Mesothelial cell of epicardium (in vitro differentiated cells): ENCODE measurements at regions not wholly inside any gene's neighbourhood (a gene's known extent, or its start where the extent isn't known, plus 50 kb on each side); places are given as distances from the start of the nearest gene placed in this dataset.

Experiments
- DNase-seq, 2 experiments: peaks; one replicate each; pipeline ENCODE4 v3.0.0; 2021; ENCODE audit warnings: low spot score in 2 of 2; ENCODE audit not compliant: unreplicated experiment in 2 of 2
- H3K27ac Mint-ChIP-seq: 2 replicates; pipeline ENCODE4 v1.8.0; 2021; ENCODE audit warnings: mixed read lengths
- H3K27me3 Mint-ChIP-seq: 2 replicates; pipeline ENCODE4 v1.8.0; 2021; ENCODE audit warnings: low read depth, mixed read lengths
- H3K36me3 Mint-ChIP-seq: 2 replicates; pipeline ENCODE4 v1.8.0; 2021; ENCODE audit warnings: mixed read lengths
- H3K4me1 Mint-ChIP-seq: 2 replicates; pipeline ENCODE4 v1.8.0; 2021; ENCODE audit warnings: mixed read lengths
- H3K4me3 Mint-ChIP-seq: 2 replicates; pipeline ENCODE4 v1.8.0; 2021; ENCODE audit warnings: mild to moderate bottlenecking, moderate library complexity, mixed read lengths
- H3K9me3 Mint-ChIP-seq: 2 replicates; pipeline ENCODE4 v1.8.0; 2021; ENCODE audit warnings: mixed read lengths
- CTCF ChIP-seq: fragments of 200-600 bp; sonication (generic); IDR thresholded peaks from one replicate; pipeline ENCODE4 v1.5.0; 2021; ENCODE audit warnings: antibody characterized with exemption; ENCODE audit not compliant: unreplicated experiment

GRCh38 chr16:85503679-85504231 is 109.4 kb upstream of the GSE1 start:
- no peaks in the 10 kb centered on the region for H3K9me3 Mint-ChIP-seq
- no peaks in the 10 kb centered on the region for H3K27me3 Mint-ChIP-seq
- no peak overlapping the region for H3K27ac Mint-ChIP-seq

GRCh38 chr16:85504242-85504641 is 108.9 kb upstream of the GSE1 start:
- no peak for DNase-seq
- H3K4me1 Mint-ChIP-seq = peaks cover 26% of the 10 kb centered on the region
- H3K27me3 Mint-ChIP-seq = no peaks in the 10 kb centered on the region
- no peaks in the 10 kb centered on the region for H3K9me3 Mint-ChIP-seq
- H3K4me3 Mint-ChIP-seq = no peak overlapping the region
- no peak overlapping the region for H3K27ac Mint-ChIP-seq
- peaks cover 2% of the 10 kb centered on the region for H3K36me3 Mint-ChIP-seq
- TF ChIP-seq CTCF = no peak

More at GRCh38 chr16:85503679-85504231, 109.4 kb upstream of the GSE1 start:
- peaks cover 21% of the 10 kb centered on the region for H3K4me1 Mint-ChIP-seq
- TF ChIP-seq CTCF = no peak
- DNase-seq = no peak
- peaks cover 5% of the 10 kb centered on the region for H3K36me3 Mint-ChIP-seq
- H3K4me3 Mint-ChIP-seq = no peak overlapping the region

GRCh38 chr16:85505794-85506634 is 107.1 kb upstream of the GSE1 start:
- Mint-ChIP-seq H3K27me3 (no peaks in the 10 kb centered on the region), H3K27ac (no peak overlapping the region)

GRCh38 chr16:85506635-85506911 is 106.5 kb upstream of the GSE1 start:
- Mint-ChIP-seq H3K27me3 (no peaks in the 10 kb centered on the region), H3K4me3 (no peak overlapping the region), H3K27ac (no peak overlapping the region), H3K36me3 (no peaks in the 10 kb centered on the region), H3K4me1 (peaks cover 33% of the 10 kb centered on the region), H3K9me3 (no peaks in the 10 kb centered on the region)
- no peak for TF ChIP-seq CTCF
- no peak for DNase-seq

More at GRCh38 chr16:85505794-85506634, 107.1 kb upstream of the GSE1 start:
- no peak for DNase-seq
- Mint-ChIP-seq H3K4me1 (peaks cover 31% of the 10 kb centered on the region), H3K9me3 (no peaks in the 10 kb centered on the region), H3K36me3 (no peaks in the 10 kb centered on the region), H3K4me3 (no peak overlapping the region)
- no peak for TF ChIP-seq CTCF

GRCh38 chr16:85507342-85507741 is 105.8 kb upstream of the GSE1 start:
- no peak for DNase-seq
- Mint-ChIP-seq H3K27me3 (no peaks in the 10 kb centered on the region), H3K9me3 (no peaks in the 10 kb centered on the region), H3K4me3 (no peak overlapping the region), H3K36me3 (no peaks in the 10 kb centered on the region), H3K4me1 (peaks cover 37% of the 10 kb centered on the region), H3K27ac (no peak overlapping the region)
- no peak for TF ChIP-seq CTCF
